HL-60 (cell line): ENCODE measurements at regions not wholly inside any gene's neighbourhood (a gene's known extent, or its start where the extent isn't known, plus 50 kb on each side); places are given as distances from the start of the nearest gene placed in this dataset.

Experiments used
- DNase-seq, 2 experiments: peaks; one replicate each; pipeline ENCODE4 v3.0.0-alpha.2; 2010 to 2020; ENCODE audit warnings: low read depth in 1 of 2, low spot score in 1 of 2
- H3K27ac ChIP-seq: fragments of 250-450 bp; sonication (Bioruptor Pico); replicated peaks from 2 replicates; pipeline ENCODE4 v1.5.1; 2020; ENCODE audit warnings: mild to moderate bottlenecking, moderate library complexity
- H3K27me3 ChIP-seq: fragments of 250-450 bp; sonication (Bioruptor Pico); 2 replicates; pipeline ENCODE4 v1.5.1; 2021; ENCODE audit warnings: mild to moderate bottlenecking, moderate library complexity; ENCODE audit not compliant: insufficient read depth, poor library complexity, severe bottlenecking
- H3K4me3 ChIP-seq: replicated peaks from 2 replicates; pipeline ENCODE4 v1.5.1; 2011; ENCODE audit warnings: mild to moderate bottlenecking, control low read depth, low read length; ENCODE audit not compliant: insufficient read depth
- GABPA ChIP-seq: IDR thresholded peaks from 2 replicates; pipeline ENCODE4 v1.6.1; 2012; ENCODE audit warnings: low read depth
- POLR2AphosphoS5 ChIP-seq: IDR thresholded peaks from 2 replicates; pipeline ENCODE4 v1.6.1; 2012; ENCODE audit warnings: low read depth
- SPI1 ChIP-seq: IDR thresholded peaks from 2 replicates; pipeline ENCODE4 v1.6.1; 2012; ENCODE audit warnings: low read depth, mild to moderate bottlenecking, borderline replicate concordance
- TF ChIP-seq, protein P1 (sequence below): IDR thresholded peaks from 2 replicates; pipeline ENCODE4 v1.6.1; 2012; ENCODE audit warnings: low read depth; ENCODE audit not compliant: insufficient replicate concordance
- TF ChIP-seq, protein P2 (sequence below): IDR thresholded peaks from one replicate; pipeline ENCODE4 v1.5.1; 2011; ENCODE audit warnings: low read length, control low read depth, inconsistent platforms; ENCODE audit not compliant: insufficient read depth

DNA sequence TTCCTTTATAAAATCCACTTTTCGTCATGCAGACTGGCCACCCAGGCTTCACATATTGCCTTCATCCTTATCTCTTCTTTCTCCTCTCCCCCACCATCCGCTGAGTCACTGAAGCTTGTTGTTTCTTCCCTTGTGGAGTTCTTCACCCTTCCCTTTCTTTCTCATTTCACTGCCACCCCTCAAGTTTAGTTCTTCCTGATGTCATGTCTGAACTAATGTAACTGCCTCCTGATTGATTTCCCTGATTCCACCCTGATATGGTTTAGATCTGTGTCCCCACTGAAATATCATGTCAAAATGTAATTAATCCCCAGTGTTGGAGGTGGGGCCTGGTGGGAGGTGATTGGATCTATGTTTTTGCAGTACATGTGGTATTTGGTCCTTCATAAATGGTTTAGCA lies 151.4 kb downstream of the CPEB2 start:
- DNase-seq = no peak
- Histone ChIP-seq H3K4me3 (no peak overlapping the region), H3K27me3 (no peaks in the 10 kb centered on the region), H3K27ac (no peak overlapping the region)
- TF ChIP-seq, protein P1, sequence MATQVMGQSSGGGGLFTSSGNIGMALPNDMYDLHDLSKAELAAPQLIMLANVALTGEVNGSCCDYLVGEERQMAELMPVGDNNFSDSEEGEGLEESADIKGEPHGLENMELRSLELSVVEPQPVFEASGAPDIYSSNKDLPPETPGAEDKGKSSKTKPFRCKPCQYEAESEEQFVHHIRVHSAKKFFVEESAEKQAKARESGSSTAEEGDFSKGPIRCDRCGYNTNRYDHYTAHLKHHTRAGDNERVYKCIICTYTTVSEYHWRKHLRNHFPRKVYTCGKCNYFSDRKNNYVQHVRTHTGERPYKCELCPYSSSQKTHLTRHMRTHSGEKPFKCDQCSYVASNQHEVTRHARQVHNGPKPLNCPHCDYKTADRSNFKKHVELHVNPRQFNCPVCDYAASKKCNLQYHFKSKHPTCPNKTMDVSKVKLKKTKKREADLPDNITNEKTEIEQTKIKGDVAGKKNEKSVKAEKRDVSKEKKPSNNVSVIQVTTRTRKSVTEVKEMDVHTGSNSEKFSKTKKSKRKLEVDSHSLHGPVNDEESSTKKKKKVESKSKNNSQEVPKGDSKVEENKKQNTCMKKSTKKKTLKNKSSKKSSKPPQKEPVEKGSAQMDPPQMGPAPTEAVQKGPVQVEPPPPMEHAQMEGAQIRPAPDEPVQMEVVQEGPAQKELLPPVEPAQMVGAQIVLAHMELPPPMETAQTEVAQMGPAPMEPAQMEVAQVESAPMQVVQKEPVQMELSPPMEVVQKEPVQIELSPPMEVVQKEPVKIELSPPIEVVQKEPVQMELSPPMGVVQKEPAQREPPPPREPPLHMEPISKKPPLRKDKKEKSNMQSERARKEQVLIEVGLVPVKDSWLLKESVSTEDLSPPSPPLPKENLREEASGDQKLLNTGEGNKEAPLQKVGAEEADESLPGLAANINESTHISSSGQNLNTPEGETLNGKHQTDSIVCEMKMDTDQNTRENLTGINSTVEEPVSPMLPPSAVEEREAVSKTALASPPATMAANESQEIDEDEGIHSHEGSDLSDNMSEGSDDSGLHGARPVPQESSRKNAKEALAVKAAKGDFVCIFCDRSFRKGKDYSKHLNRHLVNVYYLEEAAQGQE = no peak
- TF ChIP-seq, protein P2, sequence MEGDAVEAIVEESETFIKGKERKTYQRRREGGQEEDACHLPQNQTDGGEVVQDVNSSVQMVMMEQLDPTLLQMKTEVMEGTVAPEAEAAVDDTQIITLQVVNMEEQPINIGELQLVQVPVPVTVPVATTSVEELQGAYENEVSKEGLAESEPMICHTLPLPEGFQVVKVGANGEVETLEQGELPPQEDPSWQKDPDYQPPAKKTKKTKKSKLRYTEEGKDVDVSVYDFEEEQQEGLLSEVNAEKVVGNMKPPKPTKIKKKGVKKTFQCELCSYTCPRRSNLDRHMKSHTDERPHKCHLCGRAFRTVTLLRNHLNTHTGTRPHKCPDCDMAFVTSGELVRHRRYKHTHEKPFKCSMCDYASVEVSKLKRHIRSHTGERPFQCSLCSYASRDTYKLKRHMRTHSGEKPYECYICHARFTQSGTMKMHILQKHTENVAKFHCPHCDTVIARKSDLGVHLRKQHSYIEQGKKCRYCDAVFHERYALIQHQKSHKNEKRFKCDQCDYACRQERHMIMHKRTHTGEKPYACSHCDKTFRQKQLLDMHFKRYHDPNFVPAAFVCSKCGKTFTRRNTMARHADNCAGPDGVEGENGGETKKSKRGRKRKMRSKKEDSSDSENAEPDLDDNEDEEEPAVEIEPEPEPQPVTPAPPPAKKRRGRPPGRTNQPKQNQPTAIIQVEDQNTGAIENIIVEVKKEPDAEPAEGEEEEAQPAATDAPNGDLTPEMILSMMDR = no peak

DNA sequence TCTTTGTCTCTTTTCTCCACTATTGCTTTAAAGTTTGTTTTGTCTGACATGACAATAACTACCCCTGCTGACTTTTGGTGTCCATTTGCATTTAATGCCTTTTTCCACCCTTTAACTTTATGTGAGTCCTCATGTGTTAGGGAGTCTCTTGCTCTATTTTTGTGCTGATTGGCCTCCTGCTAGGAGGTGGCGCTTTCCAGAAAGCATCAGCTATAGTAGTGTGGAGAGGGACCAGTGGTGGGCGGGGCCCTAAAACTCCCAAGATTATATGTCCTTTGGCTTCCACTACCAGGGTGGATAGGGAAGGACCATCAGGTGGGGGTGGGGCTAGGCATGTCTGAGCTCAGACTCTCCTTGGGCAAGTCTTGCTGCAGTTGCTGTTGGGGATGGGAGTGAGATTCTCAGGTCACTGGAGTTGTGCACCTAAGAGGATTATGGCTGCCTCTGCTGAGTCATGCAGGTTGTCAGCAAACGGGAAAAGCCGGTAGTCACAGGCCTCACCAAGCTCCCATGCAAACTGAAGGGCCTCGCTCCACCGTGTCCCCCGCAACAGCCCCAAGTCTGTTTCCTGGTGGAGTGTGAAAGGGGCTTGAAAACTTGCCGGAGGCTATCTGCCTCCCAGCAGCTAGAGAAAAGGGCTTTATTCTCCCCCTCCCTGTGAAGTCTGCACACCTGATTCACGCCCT lies 156.3 kb downstream of the CPEB2 start:
- Histone ChIP-seq H3K27ac (no peak overlapping the region), H3K27me3 (no peaks in the 10 kb centered on the region), H3K4me3 (no peak overlapping the region)
- no peak for DNase-seq
- TF ChIP-seq, protein P2 = no peak
- TF ChIP-seq SPI1 (no peak), POLR2AphosphoS5 (no peak), GABPA (no peak)
- TF ChIP-seq, protein P1 = no peak

DNA sequence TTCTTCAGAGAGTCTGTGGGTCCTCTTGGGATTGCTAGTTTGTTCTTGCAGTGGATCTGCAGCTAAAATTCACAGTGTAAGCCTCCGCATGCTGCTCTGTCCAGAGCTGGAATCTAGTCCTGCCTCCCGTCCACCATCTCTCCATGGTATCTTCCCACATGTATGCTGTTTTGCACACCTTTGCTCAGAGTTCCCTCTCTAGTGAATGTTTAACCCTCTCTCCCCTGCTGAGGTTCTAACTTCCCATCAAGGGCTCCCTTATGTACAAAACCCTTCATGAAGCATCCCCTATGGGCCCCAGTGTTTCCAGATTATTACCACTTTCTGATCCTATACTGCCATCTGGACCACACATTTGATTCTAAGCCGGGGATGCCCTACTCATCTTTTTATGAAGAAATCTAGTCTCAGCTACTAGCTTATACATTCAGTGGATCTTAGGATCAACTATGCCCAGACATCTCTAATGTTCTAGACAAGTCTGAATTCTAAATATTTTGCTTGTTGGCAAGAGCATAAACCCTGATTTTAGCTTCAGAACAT lies 157.3 kb downstream of the CPEB2 start:
- no peak overlapping the region for H3K27ac ChIP-seq
- no peaks in the 10 kb centered on the region for H3K27me3 ChIP-seq
- DNase-seq = no peak
- TF ChIP-seq, protein P2 = no peak
- TF ChIP-seq GABPA = no peak
- TF ChIP-seq POLR2AphosphoS5 = no peak
- no peak for TF ChIP-seq SPI1
- TF ChIP-seq, protein P1 = no peak
- H3K4me3 ChIP-seq = no peak overlapping the region
